Upper lobe of left lung (tissue), 4 donors: ENCODE measurements at regions not wholly inside any gene's neighbourhood (a gene's known extent, or its start where the extent isn't known, plus 50 kb on each side); places are given as distances from the start of the nearest gene placed in this dataset.

Source experiments
- EP300 ChIP-seq, 4 donors: sonication (generic); formaldehyde crosslinking; IDR thresholded peaks; one replicate each; pipeline ENCODE4 v1.5.1; 2017; ENCODE audit warnings: antibody characterized with exemption in 4 of 4, control low read depth in 2 of 4
- POLR2A ChIP-seq, 4 donors: fragments of 450-650 bp; IDR thresholded peaks; one replicate each; pipeline ENCODE4 v1.5.1; 2016 to 2017; ENCODE audit warnings: antibody characterized with exemption in 4 of 4, mild to moderate bottlenecking in 2 of 4

DNA sequence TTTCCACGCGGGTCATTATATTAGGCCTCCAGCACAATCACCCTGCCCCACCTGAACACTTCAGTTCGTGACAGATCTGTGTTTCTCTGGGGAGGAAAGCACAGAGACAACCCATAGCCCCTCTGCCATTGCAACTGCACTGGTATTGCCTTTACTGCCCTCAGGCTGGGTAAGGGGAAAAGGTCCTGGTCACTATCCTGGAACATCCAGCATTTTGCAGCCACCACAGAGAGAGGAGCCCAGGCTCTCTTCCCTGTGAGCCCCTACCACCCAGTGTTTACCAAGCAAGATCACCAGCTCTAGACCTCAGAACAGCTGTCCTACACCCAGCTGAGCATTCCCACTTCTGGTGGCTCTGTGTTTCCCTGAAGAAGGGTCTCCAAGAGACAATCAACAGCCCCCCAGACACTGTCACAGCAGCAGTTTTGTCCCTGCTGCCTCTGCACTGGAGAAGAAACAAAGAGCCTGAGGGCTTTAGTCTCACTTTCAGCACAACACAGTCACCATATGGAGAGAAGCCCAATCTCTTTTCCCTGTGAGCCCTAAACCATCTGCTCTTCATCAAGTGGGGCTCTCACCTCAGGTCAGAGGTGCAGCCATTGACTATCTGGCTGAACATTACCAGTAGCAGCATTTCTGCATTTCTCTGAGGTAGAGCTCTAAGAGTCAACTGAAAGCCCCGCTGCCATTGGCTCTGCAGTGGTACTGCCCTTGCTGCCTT lies 655.2 kb upstream of the FAM174A start:
- TF ChIP-seq EP300 (IDR thresholded peaks at IDR 0.05), result no peak
- TF ChIP-seq POLR2A (IDR thresholded peaks at IDR 0.05), result no peak
